H1 (cell line): ENCODE measurements at regions not wholly inside any gene's neighbourhood (a gene's known extent, or its start where the extent isn't known, plus 50 kb on each side); places are given as distances from the start of the nearest gene placed in this dataset.
A peak's percentile ranks its signal among the peaks of the same experiment; 100 is the strongest.

Source experiments
- CTCF ChIA-PET: fragments of 300-600 bp; sonication (Branson Sonifier 250); formaldehyde crosslinking; loops from one replicate; lab custom pipeline; 2021; ENCODE audit not compliant: partially characterized antibody; lab: Charles Lee
- POLR2A ChIA-PET: fragments of 300-600 bp; sonication (Branson Sonifier 250); formaldehyde crosslinking; loops from one replicate; lab custom pipeline; 2021; ENCODE audit warnings: inconsistent platforms; ENCODE audit not compliant: partially characterized antibody; lab: Charles Lee
- DNase-seq, 2 experiments: peaks; one replicate each; pipeline versions ENCODE4 v3.0.0 to v3.0.0-alpha.2; 2010 to 2022; ENCODE audit warnings: low spot score in 2 of 2, low read depth in 1 of 2, mixed read lengths in 1 of 2
- FAIRE-seq: peaks from 2 replicates; lab custom pipeline; 2011; peaks lifted over from hg19 to GRCh38; lab: Jason Lieb, UNC
- H2AFZ ChIP-seq: 2 replicates; pipeline ENCODE4 v1.8.1; 2012; ENCODE audit warnings: low read length, inconsistent platforms
- H2AK5ac ChIP-seq: 2 replicates; pipeline ENCODE4 v1.6.1; 2013; ENCODE audit warnings: low read depth, low read length
- H2BK120ac ChIP-seq: replicated peaks from 2 replicates; pipeline ENCODE3; 2013; ENCODE audit warnings: low read depth, low read length, inconsistent platforms
- H2BK12ac ChIP-seq: 2 replicates; pipeline ENCODE4 v1.6.1; 2013; ENCODE audit warnings: low read depth, low read length
- H2BK15ac ChIP-seq: 2 replicates; pipeline ENCODE4 v1.6.1; 2013; ENCODE audit warnings: low read length
- H2BK20ac ChIP-seq: 2 replicates; pipeline ENCODE4 v1.6.1; 2013; ENCODE audit warnings: low read length
- H2BK5ac ChIP-seq: 2 replicates; pipeline ENCODE4 v1.6.1; 2013; ENCODE audit warnings: low read depth, low read length
- H3K14ac ChIP-seq: 2 replicates; pipeline ENCODE4 v1.6.1; 2013; ENCODE audit warnings: inconsistent platforms; ENCODE audit not compliant: insufficient read length
- H3K18ac ChIP-seq: 2 replicates; pipeline ENCODE4 v1.6.1; 2013; ENCODE audit warnings: low read length; ENCODE audit errors: extremely low read depth
- H3K23ac ChIP-seq: 2 replicates; pipeline ENCODE4 v1.6.1; 2013; ENCODE audit warnings: inconsistent platforms; ENCODE audit not compliant: insufficient read length
- H3K23me2 ChIP-seq: 2 replicates; pipeline ENCODE4 v1.6.1; 2013; ENCODE audit warnings: low read depth, low read length
- H3K27ac ChIP-seq: 2 replicates; pipeline ENCODE4 v1.6.1; 2011; ENCODE audit warnings: low read depth, low read length, inconsistent platforms
- H3K27me3 ChIP-seq, 4 experiments: replicated peaks in 1 of 4; 1 replicate in 1 of 4; 2 replicates in 3 of 4; pipeline versions ENCODE4 v1.6.1 to v1.8.1; 2011 to 2013; ENCODE audit warnings: low read length in 3 of 4, mild to moderate bottlenecking in 3 of 4, inconsistent platforms in 2 of 4, mixed read lengths in 2 of 4, moderate library complexity in 1 of 4; ENCODE audit not compliant: control insufficient read depth in 3 of 4, insufficient read depth in 3 of 4; ENCODE audit errors: extremely low read depth in 1 of 4
- H3K36me3 ChIP-seq, 4 experiments: 2 replicates each; pipeline versions ENCODE4 v1.6.1 to v1.8.1; 2011 to 2013; ENCODE audit warnings: mild to moderate bottlenecking in 4 of 4, low read length in 3 of 4, moderate library complexity in 2 of 4, control low read depth in 1 of 4, inconsistent platforms in 1 of 4; ENCODE audit not compliant: insufficient read depth in 4 of 4, control insufficient read depth in 2 of 4
- H3K4ac ChIP-seq: replicated peaks from 2 replicates; pipeline ENCODE3; 2013; ENCODE audit warnings: low read length, low read depth, mixed read lengths, inconsistent platforms; ENCODE audit not compliant: insufficient read length
- H3K4me1 ChIP-seq, 4 experiments: replicated peaks in 1 of 4; 1 replicate in 1 of 4; 2 replicates in 3 of 4; pipeline versions ENCODE4 v1.6.1 to v1.8.1; 2011 to 2013; ENCODE audit warnings: low read length in 3 of 4, inconsistent platforms in 2 of 4, mixed read lengths in 1 of 4; ENCODE audit not compliant: insufficient read depth in 4 of 4, control insufficient read depth in 3 of 4
- H3K4me2 ChIP-seq, 2 experiments: 2 replicates each; pipeline versions ENCODE4 v1.6.1 to v1.8.1; 2011 to 2013; ENCODE audit warnings: low read depth in 2 of 2, low read length in 2 of 2, control low read depth in 1 of 2, inconsistent platforms in 1 of 2, mild to moderate bottlenecking in 1 of 2; ENCODE audit not compliant: insufficient read depth in 1 of 2
- H3K4me3 ChIP-seq, 4 experiments: fragments of 200-600, 300-600 bp in 1 of 4; sonication (generic), shearing (Covaris generic), sonication (Bioruptor Twin) in 1 of 4; 2 replicates each; pipeline versions ENCODE4 v1.5.1 to v1.8.1; 2011 to 2016; ENCODE audit warnings: low read length in 4 of 4, low read depth in 3 of 4, control low read depth in 2 of 4, inconsistent platforms in 2 of 4, mild to moderate bottlenecking in 2 of 4, mixed read lengths in 1 of 4, moderate library complexity in 1 of 4; ENCODE audit not compliant: insufficient read depth in 2 of 4; ENCODE audit errors: extremely low read depth in 1 of 4
- H3K56ac ChIP-seq: replicated peaks from 2 replicates; pipeline ENCODE3; 2013; ENCODE audit warnings: low read depth, mild to moderate bottlenecking, mixed read lengths, low read length, inconsistent platforms; ENCODE audit not compliant: insufficient read length
- H3K79me1 ChIP-seq: 2 replicates; pipeline ENCODE4 v1.6.1; 2013; ENCODE audit warnings: low read depth, low read length, control low read depth
- H3K79me2 ChIP-seq, 2 experiments: 2 replicates each; pipeline versions ENCODE4 v1.6.1 to v1.8.1; 2012 to 2013; ENCODE audit warnings: low read length in 2 of 2, mild to moderate bottlenecking in 2 of 2, inconsistent platforms in 1 of 2; ENCODE audit not compliant: insufficient read depth in 2 of 2, control insufficient read depth in 1 of 2
- H3K9ac ChIP-seq, 4 experiments: replicated peaks in 1 of 4; 1 replicate in 1 of 4; 2 replicates in 3 of 4; pipeline versions ENCODE4 v1.6.1 to v1.8.1; 2011 to 2013; ENCODE audit warnings: low read depth in 3 of 4, low read length in 3 of 4, control low read depth in 2 of 4, mild to moderate bottlenecking in 2 of 4, moderate library complexity in 2 of 4, inconsistent platforms in 1 of 4; ENCODE audit errors: extremely low read depth in 1 of 4
- H3K9me3 ChIP-seq, 2 experiments: 2 replicates each; pipeline versions ENCODE4 v1.6.1 to v1.8.1; 2012 to 2013; ENCODE audit warnings: mild to moderate bottlenecking in 2 of 2, moderate library complexity in 2 of 2, control low read depth in 1 of 2, inconsistent platforms in 1 of 2, low read depth in 1 of 2, low read length in 1 of 2, mixed read lengths in 1 of 2; ENCODE audit not compliant: insufficient read depth in 2 of 2
- H4K20me1 ChIP-seq, 2 experiments: replicated peaks in 1 of 2; 2 replicates each; pipeline versions ENCODE3 to v1.8.1; 2011 to 2013; ENCODE audit warnings: inconsistent platforms in 2 of 2, low read length in 2 of 2, mild to moderate bottlenecking in 1 of 2; ENCODE audit not compliant: insufficient read depth in 2 of 2, control insufficient read depth in 1 of 2
- H4K5ac ChIP-seq: 2 replicates; pipeline ENCODE4 v1.6.1; 2013; ENCODE audit warnings: low read length, low read depth, mixed read lengths, inconsistent platforms; ENCODE audit not compliant: insufficient read length
- H4K8ac ChIP-seq: 2 replicates; pipeline ENCODE4 v1.8.0; 2013; ENCODE audit warnings: mild to moderate bottlenecking, moderate library complexity, low read length, inconsistent platforms; ENCODE audit not compliant: insufficient read depth; ENCODE audit errors: extremely low read depth
- H4K91ac ChIP-seq: replicated peaks from 2 replicates; pipeline ENCODE3; 2013; ENCODE audit warnings: low read length, mixed read lengths, inconsistent platforms; ENCODE audit not compliant: insufficient read length
- CEBPB ChIP-seq: IDR thresholded peaks from 2 replicates; pipeline ENCODE4 v1.6.1; 2012; ENCODE audit warnings: low read depth, low read length
- CHD2 ChIP-seq: IDR thresholded peaks from 2 replicates; pipeline ENCODE4 v1.6.1; 2012; ENCODE audit warnings: low read length, improper control_type of control experiment
- EP300 ChIP-seq, 2 experiments: IDR thresholded peaks; 1 replicate in 1 of 2; 2 replicates in 1 of 2; pipeline ENCODE4 v1.6.1; 2011 to 2012; ENCODE audit warnings: low read depth in 2 of 2, low read length in 2 of 2, mild to moderate bottlenecking in 2 of 2, borderline replicate concordance in 1 of 2, inconsistent platforms in 1 of 2, moderate library complexity in 1 of 2
- SAP30 ChIP-seq: fragments of 300-600 bp; sonication (generic); IDR thresholded peaks from 2 replicates; pipeline ENCODE4 v1.7.1; 2012; ENCODE audit warnings: low read length, moderate library complexity, mild to moderate bottlenecking, inconsistent platforms; ENCODE audit not compliant: insufficient read depth, insufficient replicate concordance
- WGBS, 2 experiments: shearing (Covaris generic) in 1 of 2; methylation state at CpG; one replicate each; pipeline versions ENCODE4 v1.1.6 to v1.1.7; 2013 to 2015; ENCODE audit warnings: low lambda C conversion rate in 2 of 2, mixed read lengths in 2 of 2, inconsistent platforms in 1 of 2, low coverage in 1 of 2, missing lambda C conversion rate in 1 of 2; ENCODE audit not compliant: insufficient replicate concordance in 2 of 2, insufficient coverage in 1 of 2, insufficient read length in 1 of 2; ENCODE audit errors: extremely low coverage in 1 of 2, missing lambda C conversion rate in 1 of 2; 5-methylcytosine and 5-hydroxymethylcytosine counted together
- TF ChIP-seq, protein P1 (sequence below): IDR thresholded peaks from 2 replicates; pipeline ENCODE4 v1.6.1; 2011; ENCODE audit warnings: low read length, improper control_type of control experiment

GRCh38 chr17:33551075-33551474 lies 258.0 kb upstream of the ASIC2 start:
- WGBS, 2 experiments: 84% methylated on average over 5 of the region's 5 CpGs; no CpG with 5 or more reads in 1 of the 2 experiments
- CTCF ChIA-PET: interaction anchor here (0.6 to 2.9 kb wide), 7 partner anchors 12 to 100 kb away, joined by 3 to 10 read pairs (median 4); no protein-coding TSS in a partner anchor
- no peak for FAIRE-seq

More at GRCh38 chr17:33551075-33551474, 258.0 kb upstream of the ASIC2 start:
- Histone ChIP-seq H4K5ac (no peak overlapping the region), H3K4ac (no peak overlapping the region), H2BK5ac (no peak overlapping the region), H3K56ac (no peak overlapping the region), H3K36me3 (no peaks in the 10 kb centered on the region), H3K4me1 (no peaks in the 10 kb centered on the region), H4K20me1 (no peaks in the 10 kb centered on the region), H2AK5ac (no peak overlapping the region; the same call in 1 of the 2 replicates), H2BK15ac (no peak overlapping the region), H2BK20ac (no peak overlapping the region), H3K79me1 (no peaks in the 10 kb centered on the region), H3K18ac (no peak overlapping the region), H3K27me3 (no peaks in the 10 kb centered on the region), H3K4me3 (no peak overlapping the region), H3K23me2 (no peaks in the 10 kb centered on the region), H3K9ac (no peak overlapping the region), H3K79me2 (no peaks in the 10 kb centered on the region), H2BK120ac (no peak overlapping the region), H3K27ac (no peak overlapping the region), H3K4me2 (no peak overlapping the region), H3K14ac (no peak overlapping the region), H4K8ac (no peak overlapping the region), H3K23ac (no peak overlapping the region), H4K91ac (no peak overlapping the region), H2AFZ (no peak overlapping the region), H2BK12ac (no peak overlapping the region), H3K9me3 (no peaks in the 10 kb centered on the region)
- TF ChIP-seq CEBPB (peak; percentile 82), SAP30 (no peak), EP300 (IDR thresholded peaks at IDR 0.05; ENCODE audit: borderline replicate concordance in 1 of 2, low read depth in 2 of 2, low read length in 2 of 2) (no peak), CHD2 (no peak)
- TF ChIP-seq, protein P1, sequence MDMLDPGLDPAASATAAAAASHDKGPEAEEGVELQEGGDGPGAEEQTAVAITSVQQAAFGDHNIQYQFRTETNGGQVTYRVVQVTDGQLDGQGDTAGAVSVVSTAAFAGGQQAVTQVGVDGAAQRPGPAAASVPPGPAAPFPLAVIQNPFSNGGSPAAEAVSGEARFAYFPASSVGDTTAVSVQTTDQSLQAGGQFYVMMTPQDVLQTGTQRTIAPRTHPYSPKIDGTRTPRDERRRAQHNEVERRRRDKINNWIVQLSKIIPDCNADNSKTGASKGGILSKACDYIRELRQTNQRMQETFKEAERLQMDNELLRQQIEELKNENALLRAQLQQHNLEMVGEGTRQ: no peak
- POLR2A ChIA-PET: no interaction called here
- DNase-seq: no peak
